ENCODE measurements at regions not wholly inside any gene's neighbourhood (a gene's known extent, or its start where the extent isn't known, plus 50 kb on each side); places are given as distances from the start of the nearest gene placed in this dataset.

GRCh38 chr12:88790231-88790630 is 210.0 kb upstream of the KITLG start:
- TF ChIP-seq CTCF (IDR thresholded peaks at IDR 0.05) (no peak), POLR2A (IDR thresholded peaks at IDR 0.05) (no peak)

Data from lower leg skin (tissue), 3 donors.